GM10266 (cell line): ENCODE measurements at regions not wholly inside any gene's neighbourhood (a gene's known extent, or its start where the extent isn't known, plus 50 kb on each side); places are given as distances from the start of the nearest gene placed in this dataset.

Source experiments
- DNase-seq: peaks from one replicate; pipeline ENCODE4 v3.0.0; 2012; ENCODE audit errors: extremely low spot score
- TF ChIP-seq, protein P1 (sequence below): IDR thresholded peaks from 2 replicates; pipeline ENCODE4 v1.5.1; 2012; ENCODE audit warnings: mild to moderate bottlenecking, low read depth; ENCODE audit not compliant: control insufficient read depth, insufficient read depth; ENCODE audit errors: missing control alignments

GRCh38 chr10:5268743-5269142, 72.1 kb downstream of the AKR1C4 start:
- no peak for DNase-seq
- TF ChIP-seq, protein P1, sequence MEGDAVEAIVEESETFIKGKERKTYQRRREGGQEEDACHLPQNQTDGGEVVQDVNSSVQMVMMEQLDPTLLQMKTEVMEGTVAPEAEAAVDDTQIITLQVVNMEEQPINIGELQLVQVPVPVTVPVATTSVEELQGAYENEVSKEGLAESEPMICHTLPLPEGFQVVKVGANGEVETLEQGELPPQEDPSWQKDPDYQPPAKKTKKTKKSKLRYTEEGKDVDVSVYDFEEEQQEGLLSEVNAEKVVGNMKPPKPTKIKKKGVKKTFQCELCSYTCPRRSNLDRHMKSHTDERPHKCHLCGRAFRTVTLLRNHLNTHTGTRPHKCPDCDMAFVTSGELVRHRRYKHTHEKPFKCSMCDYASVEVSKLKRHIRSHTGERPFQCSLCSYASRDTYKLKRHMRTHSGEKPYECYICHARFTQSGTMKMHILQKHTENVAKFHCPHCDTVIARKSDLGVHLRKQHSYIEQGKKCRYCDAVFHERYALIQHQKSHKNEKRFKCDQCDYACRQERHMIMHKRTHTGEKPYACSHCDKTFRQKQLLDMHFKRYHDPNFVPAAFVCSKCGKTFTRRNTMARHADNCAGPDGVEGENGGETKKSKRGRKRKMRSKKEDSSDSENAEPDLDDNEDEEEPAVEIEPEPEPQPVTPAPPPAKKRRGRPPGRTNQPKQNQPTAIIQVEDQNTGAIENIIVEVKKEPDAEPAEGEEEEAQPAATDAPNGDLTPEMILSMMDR: no peak

- no peak for DNase-seq
- TF ChIP-seq, protein P1: no peak
These were observed 73.2 kb downstream of the AKR1C4 start for GRCh38 chr10:5269791-5270190.

GRCh38 chr10:5271526-5271925, 74.9 kb downstream of the AKR1C4 start:
- TF ChIP-seq, protein P1: no peak
- DNase-seq: no peak

GRCh38 chr10:5272065-5272803, 75.6 kb downstream of the AKR1C4 start:
- DNase-seq: no peak
- TF ChIP-seq, protein P1: no peak

DNA sequence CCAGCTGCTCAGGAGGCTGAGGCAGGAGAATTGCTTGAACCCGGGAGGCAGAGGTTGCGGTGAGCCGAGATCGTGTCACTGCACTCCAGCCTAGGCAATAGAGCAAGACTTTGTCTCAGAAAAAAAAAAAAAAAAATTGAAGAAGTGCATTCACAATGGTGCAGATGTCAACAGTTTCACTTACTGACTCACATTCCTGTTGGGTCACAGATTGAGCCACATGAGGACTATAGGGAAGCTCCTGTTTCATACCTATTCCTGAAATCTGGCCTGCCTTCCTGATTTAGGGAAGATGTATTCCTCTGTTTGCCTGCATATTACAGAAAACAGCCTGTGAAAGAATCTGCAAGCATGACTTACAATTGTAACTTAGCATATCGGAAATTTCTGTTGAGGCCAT, 78.2 kb downstream of the AKR1C4 start:
- DNase-seq: no peak

DNA sequence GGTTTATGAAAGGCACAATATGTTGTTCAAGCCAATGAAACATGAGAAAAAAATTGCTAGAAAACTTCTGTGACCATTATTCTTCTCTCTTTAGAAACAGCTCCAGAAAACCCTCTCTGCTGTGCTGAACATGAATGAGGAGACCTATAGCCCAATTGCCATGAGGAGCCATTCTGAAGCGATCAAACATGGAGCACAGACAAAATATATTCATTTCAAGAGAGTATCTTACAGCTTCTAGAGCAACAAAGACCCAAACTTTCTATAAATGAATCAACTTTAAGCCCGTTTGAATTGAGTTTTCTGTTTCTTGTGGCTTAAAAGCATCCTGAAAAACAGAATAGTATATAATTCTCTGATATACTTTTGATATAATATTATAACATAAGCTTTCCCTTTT, 83.4 kb upstream of the UCN3 start:
- TF ChIP-seq, protein P1: no peak
- no peak for DNase-seq

More for the DNA sequence above, 78.2 kb downstream of the AKR1C4 start:
- TF ChIP-seq, protein P1: no peak

DNA sequence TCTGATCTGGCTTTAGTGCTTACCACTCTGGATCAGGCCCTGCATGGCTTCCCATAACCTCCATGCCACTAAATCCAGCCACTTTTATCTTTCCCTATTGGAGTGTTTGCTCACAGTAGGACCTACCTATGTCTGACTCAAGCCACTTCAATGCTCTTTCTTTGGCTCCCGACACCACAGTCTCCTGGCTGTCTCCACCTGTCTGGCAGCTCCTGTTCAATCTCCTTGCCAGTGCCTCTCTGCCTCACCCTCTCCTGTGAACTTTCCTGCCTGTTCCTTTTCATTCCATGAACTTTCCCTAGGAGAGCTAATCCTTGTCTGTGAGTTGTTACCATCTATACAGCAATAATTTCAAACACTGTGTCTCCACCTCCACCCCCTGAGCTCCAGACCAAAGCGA, 82.6 kb upstream of the UCN3 start:
- no peak for DNase-seq
- TF ChIP-seq, protein P1: no peak
